Neural crest cell (in vitro differentiated cells): ENCODE measurements at regions not wholly inside any gene's neighbourhood (a gene's known extent, or its start where the extent isn't known, plus 50 kb on each side); places are given as distances from the start of the nearest gene placed in this dataset.

ENCODE experiments used
- DNase-seq: peaks from one replicate; pipeline ENCODE4 v3.0.0; 2021; ENCODE audit warnings: low read depth, mixed read lengths, low spot score
- H3K27ac Mint-ChIP-seq: one replicate; pipeline ENCODE4 v1.8.0; 2021; ENCODE audit warnings: mild to moderate bottlenecking, mixed read lengths; ENCODE audit not compliant: unreplicated experiment
- H3K27me3 Mint-ChIP-seq: 2 replicates; pipeline ENCODE4 v1.8.0; 2021; ENCODE audit warnings: low read depth, mild to moderate bottlenecking, mixed read lengths
- H3K36me3 Mint-ChIP-seq: 2 replicates; pipeline ENCODE4 v1.8.0; 2021; ENCODE audit warnings: low read depth, mild to moderate bottlenecking, mixed read lengths
- H3K4me1 Mint-ChIP-seq: 2 replicates; pipeline ENCODE4 v1.8.0; 2021; ENCODE audit warnings: mixed read lengths
- H3K4me3 Mint-ChIP-seq: one replicate; pipeline ENCODE4 v1.8.0; 2021; ENCODE audit warnings: mild to moderate bottlenecking, mixed read lengths
- H3K9me3 Mint-ChIP-seq: 2 replicates; pipeline ENCODE4 v1.8.0; 2021; ENCODE audit warnings: mixed read lengths
- TF ChIP-seq, protein P1 (sequence below): fragments of 200-600 bp; sonication (generic); conservative IDR thresholded peaks from 2 replicates; pipeline ENCODE4 v1.5.0; 2021; ENCODE audit warnings: antibody characterized with exemption, mild to moderate bottlenecking

DNA sequence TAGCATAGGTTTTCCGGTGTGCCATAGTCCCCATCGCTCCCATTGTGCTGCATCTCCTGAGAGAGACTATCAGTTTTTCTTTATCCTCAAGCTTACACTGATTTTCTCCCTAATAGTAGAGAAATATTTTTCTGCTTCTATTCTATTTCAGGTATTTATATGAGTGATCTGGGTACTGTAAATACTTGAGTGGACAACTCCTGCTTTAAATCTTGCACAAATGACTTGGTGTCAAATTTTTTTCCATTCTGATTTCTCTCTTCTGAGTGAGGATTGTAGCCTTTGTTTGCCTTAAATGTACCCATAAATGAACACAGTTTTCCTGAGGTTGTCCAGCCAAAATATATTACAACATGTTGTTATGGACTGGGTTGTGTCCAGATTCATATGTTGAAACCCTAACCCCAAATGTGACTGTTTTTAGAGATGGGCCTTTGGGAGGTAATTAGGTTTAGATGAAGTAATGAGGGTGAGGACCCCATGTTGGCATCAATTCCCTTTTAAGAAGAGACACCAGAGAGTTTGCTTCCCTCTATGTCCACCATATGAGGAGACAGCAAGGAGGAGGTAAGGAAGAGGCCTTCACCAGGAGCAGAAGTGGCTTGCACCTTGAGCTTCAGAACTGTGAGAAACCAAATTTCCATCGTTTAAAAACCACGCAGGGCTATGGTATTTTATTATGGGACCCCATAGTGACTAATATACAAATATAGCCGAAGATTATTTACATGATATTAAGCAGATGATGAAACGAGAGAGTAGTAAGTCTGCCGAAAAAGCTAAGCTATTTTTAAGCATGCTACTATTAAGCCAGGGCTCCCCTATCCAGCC lies 336.4 kb upstream of the MPDZ start:
- Mint-ChIP-seq H3K4me1 (no peaks in the 10 kb centered on the region), H3K9me3 (peaks cover 2% of the 10 kb centered on the region), H3K27me3 (no peaks in the 10 kb centered on the region), H3K36me3 (no peaks in the 10 kb centered on the region), H3K27ac (no peak overlapping the region), H3K4me3 (no peak overlapping the region)
- TF ChIP-seq, protein P1, sequence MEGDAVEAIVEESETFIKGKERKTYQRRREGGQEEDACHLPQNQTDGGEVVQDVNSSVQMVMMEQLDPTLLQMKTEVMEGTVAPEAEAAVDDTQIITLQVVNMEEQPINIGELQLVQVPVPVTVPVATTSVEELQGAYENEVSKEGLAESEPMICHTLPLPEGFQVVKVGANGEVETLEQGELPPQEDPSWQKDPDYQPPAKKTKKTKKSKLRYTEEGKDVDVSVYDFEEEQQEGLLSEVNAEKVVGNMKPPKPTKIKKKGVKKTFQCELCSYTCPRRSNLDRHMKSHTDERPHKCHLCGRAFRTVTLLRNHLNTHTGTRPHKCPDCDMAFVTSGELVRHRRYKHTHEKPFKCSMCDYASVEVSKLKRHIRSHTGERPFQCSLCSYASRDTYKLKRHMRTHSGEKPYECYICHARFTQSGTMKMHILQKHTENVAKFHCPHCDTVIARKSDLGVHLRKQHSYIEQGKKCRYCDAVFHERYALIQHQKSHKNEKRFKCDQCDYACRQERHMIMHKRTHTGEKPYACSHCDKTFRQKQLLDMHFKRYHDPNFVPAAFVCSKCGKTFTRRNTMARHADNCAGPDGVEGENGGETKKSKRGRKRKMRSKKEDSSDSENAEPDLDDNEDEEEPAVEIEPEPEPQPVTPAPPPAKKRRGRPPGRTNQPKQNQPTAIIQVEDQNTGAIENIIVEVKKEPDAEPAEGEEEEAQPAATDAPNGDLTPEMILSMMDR, result no peak
- DNase-seq, result no peak

DNA sequence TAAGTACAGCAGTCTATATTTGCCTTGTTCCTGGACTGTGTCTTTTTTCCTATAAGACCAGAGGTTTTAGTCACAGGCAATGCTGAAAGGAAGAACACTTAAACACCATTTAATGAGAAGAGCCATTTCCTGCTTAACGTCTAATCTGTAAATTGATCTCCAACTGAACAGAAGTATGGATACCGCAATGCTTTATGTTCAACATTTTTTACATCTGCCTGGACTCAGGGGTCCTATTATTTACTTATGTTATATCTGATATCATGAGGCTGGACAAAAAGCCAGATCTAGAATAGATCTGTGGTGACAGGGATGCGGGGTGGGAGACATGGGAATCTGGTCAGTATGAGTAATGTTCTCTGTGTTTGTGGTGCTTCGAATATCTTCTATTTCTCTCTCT lies 334.6 kb upstream of the MPDZ start:
- Mint-ChIP-seq H3K4me3 (no peak overlapping the region), H3K27ac (no peak overlapping the region), H3K27me3 (no peaks in the 10 kb centered on the region), H3K9me3 (peaks cover 2% of the 10 kb centered on the region), H3K36me3 (no peaks in the 10 kb centered on the region), H3K4me1 (no peaks in the 10 kb centered on the region)
- no peak for DNase-seq
- TF ChIP-seq, protein P1, result no peak

DNA sequence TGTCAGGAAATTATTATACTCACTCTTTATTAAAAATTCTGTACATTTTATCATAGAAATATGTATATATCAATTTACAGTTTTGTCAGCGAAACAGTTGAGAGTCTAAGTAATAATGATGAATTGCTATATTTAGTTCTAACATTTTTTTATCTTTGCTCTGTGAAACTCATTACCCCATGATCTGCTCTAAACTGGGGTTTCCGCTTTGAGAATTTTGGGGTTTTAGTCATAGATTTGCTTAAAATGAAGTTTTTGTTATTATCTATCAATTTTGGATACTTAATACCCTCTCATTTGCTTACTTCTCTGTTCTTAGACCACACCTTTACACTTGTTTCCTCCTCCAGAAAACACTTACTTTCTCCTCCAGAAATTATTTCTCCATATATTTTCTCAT lies 333.8 kb upstream of the MPDZ start:
- Mint-ChIP-seq H3K27ac (no peak overlapping the region), H3K4me1 (peaks cover 7% of the 10 kb centered on the region), H3K4me3 (no peak overlapping the region), H3K9me3 (peaks cover 2% of the 10 kb centered on the region), H3K27me3 (no peaks in the 10 kb centered on the region), H3K36me3 (no peaks in the 10 kb centered on the region)
- TF ChIP-seq, protein P1, result no peak
- DNase-seq, result no peak

DNA sequence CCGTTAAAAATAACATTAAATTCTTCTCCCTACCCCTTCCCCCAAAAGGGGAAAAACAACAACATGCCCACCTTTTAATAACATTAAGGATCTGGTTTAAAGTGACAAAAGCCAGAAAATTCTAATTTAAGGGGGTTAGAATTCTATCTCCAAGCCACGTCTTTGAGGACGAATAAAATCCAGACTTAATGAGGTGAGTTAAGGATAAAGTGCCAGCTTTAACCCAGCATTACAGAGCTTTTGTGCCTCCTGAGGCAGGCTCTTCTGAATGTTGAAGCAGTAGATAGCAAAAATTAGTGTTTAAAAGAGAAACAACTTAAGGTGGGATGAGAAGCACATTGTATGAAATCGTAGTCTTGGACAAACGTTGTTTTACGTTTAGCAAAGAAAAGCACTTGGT lies 329.0 kb upstream of the MPDZ start:
- H3K4me1 Mint-ChIP-seq, result peaks cover 19% of the 10 kb centered on the region
- H3K27ac Mint-ChIP-seq, result peak overlapping the region; percentile 79
- TF ChIP-seq, protein P1, result no peak
- peaks cover 2% of the 10 kb centered on the region for H3K9me3 Mint-ChIP-seq
- no peaks in the 10 kb centered on the region for H3K36me3 Mint-ChIP-seq
- H3K27me3 Mint-ChIP-seq, result no peaks in the 10 kb centered on the region
- H3K4me3 Mint-ChIP-seq, result peak overlapping the region; percentile 67
- no peak for DNase-seq

DNA sequence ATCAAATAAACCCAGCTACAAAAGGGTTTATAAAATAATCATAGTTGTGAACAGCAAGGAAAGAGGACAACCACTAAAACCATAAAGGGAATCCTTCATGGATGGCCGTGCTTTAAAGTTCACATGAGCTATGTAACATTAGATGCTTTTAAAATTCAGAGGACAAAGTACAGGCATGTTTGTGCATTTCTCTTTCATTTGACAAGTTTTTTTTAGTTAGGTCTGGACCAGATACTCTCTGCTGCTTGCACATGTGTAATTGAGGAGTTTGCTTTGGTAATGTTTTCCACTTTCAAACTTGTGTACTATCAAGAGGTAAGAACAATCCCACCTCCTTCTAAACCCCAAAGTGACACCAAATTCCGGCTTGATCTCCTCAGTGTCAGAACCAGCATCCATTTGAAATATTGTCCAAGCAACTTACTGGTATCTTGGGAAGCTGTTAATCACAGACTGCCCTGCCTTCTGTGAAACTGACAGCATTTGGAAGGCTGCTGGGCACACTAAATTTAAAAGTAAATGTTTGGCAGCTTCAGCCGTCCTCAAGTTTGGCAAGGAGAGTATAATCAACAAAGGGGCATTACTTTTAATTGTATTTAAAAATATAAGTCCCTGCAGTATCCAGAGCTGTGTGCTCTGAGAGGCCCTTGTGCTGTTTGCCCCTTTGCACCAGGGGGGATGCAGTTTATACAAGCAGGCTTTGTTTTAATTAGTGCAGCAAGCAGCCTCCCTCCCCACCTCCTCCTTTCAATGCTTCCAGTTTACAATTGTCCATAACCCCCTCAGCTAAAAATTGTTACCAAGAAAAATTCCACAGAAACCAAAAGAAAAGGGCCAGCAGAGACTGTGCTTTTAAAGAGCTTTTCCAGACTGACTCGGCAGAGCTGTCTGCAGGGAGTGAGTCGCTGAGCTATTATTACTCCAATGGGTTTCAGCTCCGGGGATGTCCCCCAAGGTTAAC lies 328.3 kb upstream of the MPDZ start:
- Mint-ChIP-seq H3K27me3 (no peaks in the 10 kb centered on the region), H3K4me1 (peaks cover 19% of the 10 kb centered on the region), H3K36me3 (no peaks in the 10 kb centered on the region), H3K9me3 (peaks cover 2% of the 10 kb centered on the region), H3K4me3 (peak overlapping the region; percentile 67), H3K27ac (peak overlapping the region; percentile 79)
- no peak for DNase-seq
- TF ChIP-seq, protein P1, result no peak
